CD4-positive, CD25-positive, alpha-beta regulatory T cell (primary cell): ENCODE measurements at regions not wholly inside any gene's neighbourhood (a gene's known extent, or its start where the extent isn't known, plus 50 kb on each side); places are given as distances from the start of the nearest gene placed in this dataset.

Source experiments
- ATAC-seq, 2 donors: fragments of 150-1000 bp; cut with Tn5 transposase; one replicate each; pipeline ENCODE4 v1.10.0; 2021; ENCODE audit warnings: low read depth in 2 of 2, moderate number of reproducible peaks in 2 of 2, moderate library complexity in 1 of 2
- DNase-seq, 3 donors: peaks; one replicate each; pipeline versions ENCODE4 v3.0.0 to v3.0.0-alpha.2; 2012 to 2022; ENCODE audit warnings: mixed read lengths in 1 of 3
- H3K27ac ChIP-seq: one replicate; pipeline ENCODE4 v1.7.0; 2013; ENCODE audit warnings: mild to moderate bottlenecking, low read length; ENCODE audit not compliant: insufficient read depth, poor library complexity, severe bottlenecking
- H3K27me3 ChIP-seq: one replicate; pipeline ENCODE4 v1.7.0; 2013; ENCODE audit warnings: low read length; ENCODE audit not compliant: control insufficient read depth, insufficient read depth
- H3K36me3 ChIP-seq: one replicate; pipeline ENCODE4 v1.7.0; 2013; ENCODE audit warnings: mild to moderate bottlenecking, low read length, moderate library complexity; ENCODE audit not compliant: control insufficient read depth, insufficient read depth
- H3K4me1 ChIP-seq: 2 replicates; pipeline ENCODE4 v1.7.0; 2013; ENCODE audit warnings: mild to moderate bottlenecking, low read length; ENCODE audit not compliant: insufficient read depth, control insufficient read depth, poor library complexity, severe bottlenecking
- H3K4me3 ChIP-seq: one replicate; pipeline ENCODE4 v1.7.0; 2013; ENCODE audit warnings: low read depth, mild to moderate bottlenecking, low read length, moderate library complexity
- H3K9me3 ChIP-seq, 2 experiments: 1 replicate in 1 of 2; 2 replicates in 1 of 2; pipeline ENCODE4 v1.7.0; 2013; ENCODE audit warnings: low read length in 2 of 2, mild to moderate bottlenecking in 1 of 2, moderate library complexity in 1 of 2; ENCODE audit not compliant: control insufficient read depth in 2 of 2
- H3K27ac Mint-ChIP-seq, 3 donors: one replicate each; pipeline ENCODE4 v1.8.0; 2020 to 2022; ENCODE audit warnings: mild to moderate bottlenecking in 3 of 3, mixed read lengths in 3 of 3, moderate library complexity in 2 of 3
- H3K27me3 Mint-ChIP-seq: one replicate; pipeline ENCODE4 v1.8.0; 2022; ENCODE audit warnings: mild to moderate bottlenecking, mixed read lengths
- H3K36me3 Mint-ChIP-seq: one replicate; pipeline ENCODE4 v1.8.0; 2020; ENCODE audit warnings: mixed read lengths
- H3K4me1 Mint-ChIP-seq, 4 donors: one replicate each; pipeline ENCODE4 v1.8.0; 2020 to 2022; ENCODE audit warnings: mixed read lengths in 4 of 4, mild to moderate bottlenecking in 1 of 4
- H3K4me3 Mint-ChIP-seq, 4 donors: one replicate each; pipeline ENCODE4 v1.8.0; 2020 to 2022; ENCODE audit warnings: mild to moderate bottlenecking in 4 of 4, mixed read lengths in 4 of 4, moderate library complexity in 3 of 4
- H3K9me3 Mint-ChIP-seq, 7 donors: one replicate each; pipeline ENCODE4 v1.8.0; 2020 to 2022; ENCODE audit warnings: mixed read lengths in 7 of 7, mild to moderate bottlenecking in 3 of 7, moderate library complexity in 2 of 7

DNA sequence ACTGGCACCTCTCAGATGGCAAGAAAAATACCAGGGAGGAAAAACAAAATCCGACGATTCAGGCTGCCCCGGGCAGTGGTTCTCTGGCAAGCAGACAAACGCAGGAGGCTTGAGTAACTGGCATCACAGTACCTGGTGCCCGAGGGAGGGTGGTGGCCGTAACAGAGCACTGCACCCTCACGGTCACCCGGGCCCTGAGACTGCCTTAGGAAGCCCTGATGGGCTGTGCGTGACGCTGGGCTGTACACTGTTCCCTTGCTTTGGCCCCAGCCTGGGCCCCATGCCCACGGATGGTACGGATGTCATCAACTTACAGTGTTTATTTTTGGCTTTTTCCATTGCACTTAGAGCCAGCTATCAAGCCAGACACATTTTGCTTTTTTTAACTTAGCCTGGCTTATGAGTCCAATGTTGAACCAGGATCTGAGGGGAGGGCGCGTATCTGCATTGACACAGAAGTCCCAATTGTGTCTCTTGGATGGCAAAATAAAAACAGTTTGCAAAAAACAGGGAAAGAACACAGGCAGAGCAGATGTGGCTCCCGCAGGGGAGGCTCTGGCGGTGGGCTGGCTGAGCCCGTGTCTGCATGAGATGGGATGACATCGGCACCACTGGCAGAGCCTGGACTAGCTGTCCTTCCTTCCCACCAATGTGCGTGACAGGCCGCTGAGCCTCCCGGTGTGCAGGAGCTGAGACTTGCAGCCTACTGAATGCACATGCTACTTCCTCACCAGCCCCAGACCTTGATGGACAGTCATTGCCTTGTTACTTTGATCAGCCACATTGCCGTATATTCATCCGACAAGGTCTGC, 287.7 kb downstream of the FOXL1 start:
- H3K27me3 Mint-ChIP-seq, result no peaks in the 10 kb centered on the region
- peaks cover 0 to 2% (median 0%) of the 10 kb centered on the region in 7 donors for H3K9me3 Mint-ChIP-seq
- no peak overlapping the region for H3K4me3 ChIP-seq
- ATAC-seq (no peak), DNase-seq (no peak)
- H3K4me1 ChIP-seq, result no peaks in the 10 kb centered on the region
- no peaks in the 10 kb centered on the region for H3K9me3 ChIP-seq
- no peak overlapping the region for H3K27ac Mint-ChIP-seq
- no peaks in the 10 kb centered on the region for H3K27me3 ChIP-seq
- H3K4me1 Mint-ChIP-seq, result no peaks in the 10 kb centered on the region
- no peak overlapping the region for H3K27ac ChIP-seq
- H3K4me3 Mint-ChIP-seq, result no peak overlapping the region
- no peaks in the 10 kb centered on the region for H3K36me3 Mint-ChIP-seq
- H3K36me3 ChIP-seq, result no peaks in the 10 kb centered on the region

DNA sequence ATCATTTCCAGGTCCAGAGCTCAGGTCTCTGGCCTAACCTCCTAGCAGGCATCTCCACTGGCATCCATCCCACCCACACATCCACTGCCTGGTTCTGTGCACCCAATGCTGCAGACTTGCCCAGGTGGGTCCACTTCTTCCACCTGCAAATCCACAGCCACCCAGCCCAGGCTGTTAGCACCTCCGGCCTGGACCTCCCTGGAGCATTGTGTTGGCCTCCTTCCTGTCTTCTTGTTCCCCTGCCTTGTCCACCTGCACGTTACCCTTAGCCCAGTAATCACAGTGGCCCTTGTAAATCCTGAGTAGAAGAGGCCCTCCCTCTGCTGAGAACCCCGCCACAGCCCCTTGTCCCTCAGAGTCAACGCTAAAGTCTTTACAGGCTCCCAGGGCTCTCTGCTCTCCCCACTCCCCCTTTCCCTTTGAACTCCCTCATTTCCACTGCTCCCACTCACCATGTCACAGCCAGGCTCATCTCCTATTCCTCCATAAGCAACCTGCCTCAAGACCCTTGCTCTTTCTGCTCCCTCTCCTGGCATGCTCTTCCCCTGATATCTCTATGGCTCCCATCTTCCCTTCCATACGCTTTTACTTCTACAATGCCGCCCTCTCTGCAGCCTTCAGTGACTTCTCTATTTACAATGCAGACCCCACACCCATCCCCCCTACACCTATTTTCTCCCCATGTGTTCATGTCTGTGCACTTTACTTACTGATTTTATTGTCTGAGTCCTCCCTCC, 288.8 kb downstream of the FOXL1 start:
- Histone ChIP-seq H3K4me3 (no peak overlapping the region), H3K4me1 (no peaks in the 10 kb centered on the region), H3K9me3 (no peaks in the 10 kb centered on the region), H3K27ac (no peak overlapping the region), H3K36me3 (no peaks in the 10 kb centered on the region), H3K27me3 (no peaks in the 10 kb centered on the region)
- Mint-ChIP-seq H3K4me3 (no peak overlapping the region), H3K27me3 (no peaks in the 10 kb centered on the region), H3K9me3 (peaks cover 0 to 2% (median 0%) of the 10 kb centered on the region in 7 donors), H3K27ac (no peak overlapping the region), H3K4me1 (no peaks in the 10 kb centered on the region), H3K36me3 (no peaks in the 10 kb centered on the region)
- no peak for DNase-seq
- no peak for ATAC-seq

DNA sequence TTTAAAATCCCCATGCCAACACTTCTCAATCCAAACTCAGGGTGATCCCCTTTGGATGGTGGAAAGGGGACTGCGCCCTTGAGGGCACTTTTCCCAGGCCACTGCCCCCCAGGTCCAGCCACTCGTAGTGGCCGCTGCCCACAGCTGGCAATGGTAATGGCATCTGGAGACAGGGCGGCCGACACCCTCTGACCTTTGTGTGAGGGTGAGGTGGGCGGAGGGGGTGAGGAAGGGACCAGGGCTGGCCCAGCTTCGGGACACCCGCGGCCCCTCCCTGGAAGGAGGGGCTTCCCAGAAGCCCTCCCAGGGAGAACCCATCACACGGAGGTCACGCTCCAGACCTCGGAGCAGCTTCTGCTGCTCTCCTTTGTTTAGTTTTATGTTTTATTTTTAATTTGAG, 289.7 kb downstream of the FOXL1 start:
- no peaks in the 10 kb centered on the region for H3K36me3 Mint-ChIP-seq
- DNase-seq, result no peak
- no peak overlapping the region for H3K27ac Mint-ChIP-seq
- H3K4me1 Mint-ChIP-seq, result no peaks in the 10 kb centered on the region
- H3K36me3 ChIP-seq, result no peaks in the 10 kb centered on the region
- no peak overlapping the region for H3K27ac ChIP-seq
- no peaks in the 10 kb centered on the region for H3K4me1 ChIP-seq
- ATAC-seq, result no peak
- H3K27me3 ChIP-seq, result no peaks in the 10 kb centered on the region
- peak overlapping the region in 1 of 4 donors; percentile 69 for H3K4me3 Mint-ChIP-seq
- no peaks in the 10 kb centered on the region for H3K27me3 Mint-ChIP-seq
- peaks cover 0 to 2% (median 0%) of the 10 kb centered on the region in 7 donors for H3K9me3 Mint-ChIP-seq
- H3K9me3 ChIP-seq, result no peaks in the 10 kb centered on the region
- no peak overlapping the region for H3K4me3 ChIP-seq

GRCh38 chr16:86868786-86869185, 290.4 kb downstream of the FOXL1 start:
- Mint-ChIP-seq H3K36me3 (no peaks in the 10 kb centered on the region), H3K9me3 (peaks cover 0 to 2% (median 0%) of the 10 kb centered on the region in 7 donors), H3K4me3 (no peak overlapping the region), H3K4me1 (no peaks in the 10 kb centered on the region), H3K27ac (no peak overlapping the region), H3K27me3 (no peaks in the 10 kb centered on the region)
- H3K27ac ChIP-seq, result no peak overlapping the region
- no peaks in the 10 kb centered on the region for H3K4me1 ChIP-seq
- no peak for ATAC-seq
- no peak overlapping the region for H3K4me3 ChIP-seq
- H3K9me3 ChIP-seq, result no peaks in the 10 kb centered on the region
- DNase-seq, result no peak
- no peaks in the 10 kb centered on the region for H3K36me3 ChIP-seq
- no peaks in the 10 kb centered on the region for H3K27me3 ChIP-seq

DNA sequence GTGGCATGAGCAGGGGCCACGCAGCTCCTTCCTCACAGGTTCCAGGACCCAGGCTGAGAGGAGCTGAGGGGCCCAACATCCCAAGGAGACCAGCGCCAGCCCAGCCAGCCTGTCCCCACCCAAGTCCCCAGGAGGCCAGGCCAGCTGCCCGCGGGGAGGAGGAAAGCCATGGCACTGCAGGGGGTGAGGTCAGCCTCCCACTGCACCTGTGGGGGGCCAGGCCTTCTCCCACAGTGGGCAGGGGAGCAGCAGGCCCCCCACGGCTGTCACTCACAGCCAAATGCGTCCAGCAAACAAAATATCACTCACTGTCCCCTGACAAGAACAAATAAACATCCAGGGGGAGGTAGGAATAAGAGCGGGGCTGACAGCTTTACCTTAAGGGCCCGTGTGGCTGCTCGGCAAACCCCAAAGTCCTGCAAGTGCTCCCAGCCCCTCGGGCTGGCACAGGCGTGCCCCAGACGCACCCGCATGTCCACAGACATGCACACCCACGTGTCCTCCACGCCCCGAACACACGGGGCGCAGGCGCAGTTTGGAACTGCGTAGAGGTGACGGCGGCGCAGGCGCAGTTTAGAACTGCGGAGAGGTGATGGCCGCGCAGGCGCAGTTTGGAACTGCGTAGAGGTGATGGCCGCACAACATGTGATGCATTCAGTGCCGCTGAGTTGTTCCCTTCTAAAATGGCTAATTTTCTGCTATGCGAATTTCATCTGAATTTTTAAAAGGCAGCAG, 291.1 kb downstream of the FOXL1 start:
- Histone ChIP-seq H3K27ac (no peak overlapping the region), H3K4me1 (no peaks in the 10 kb centered on the region), H3K4me3 (no peak overlapping the region), H3K36me3 (no peaks in the 10 kb centered on the region), H3K27me3 (no peaks in the 10 kb centered on the region), H3K9me3 (no peaks in the 10 kb centered on the region)
- Mint-ChIP-seq H3K36me3 (no peaks in the 10 kb centered on the region), H3K4me1 (no peaks in the 10 kb centered on the region), H3K9me3 (peaks cover 0 to 2% (median 0%) of the 10 kb centered on the region in 7 donors), H3K27me3 (no peaks in the 10 kb centered on the region), H3K4me3 (no peak overlapping the region), H3K27ac (no peak overlapping the region)
- ATAC-seq, result no peak
- no peak for DNase-seq

GRCh38 chr16:86870380-86870779, 292.0 kb downstream of the FOXL1 start:
- no peaks in the 10 kb centered on the region for H3K36me3 Mint-ChIP-seq
- H3K4me3 ChIP-seq, result no peak overlapping the region
- no peak overlapping the region for H3K27ac Mint-ChIP-seq
- no peak overlapping the region for H3K4me3 Mint-ChIP-seq
- H3K4me1 ChIP-seq, result no peaks in the 10 kb centered on the region
- H3K36me3 ChIP-seq, result no peaks in the 10 kb centered on the region
- no peak for ATAC-seq
- no peaks in the 10 kb centered on the region for H3K4me1 Mint-ChIP-seq
- H3K9me3 ChIP-seq, result no peaks in the 10 kb centered on the region
- DNase-seq, result no peak
- H3K9me3 Mint-ChIP-seq, result no peaks in the 10 kb centered on the region
- H3K27ac ChIP-seq, result no peak overlapping the region
- H3K27me3 ChIP-seq, result no peaks in the 10 kb centered on the region
- no peaks in the 10 kb centered on the region for H3K27me3 Mint-ChIP-seq

- Mint-ChIP-seq H3K4me1 (no peaks in the 10 kb centered on the region), H3K9me3 (peaks cover 0 to 3% (median 0%) of the 10 kb centered on the region in 7 donors), H3K4me3 (no peak overlapping the region), H3K36me3 (no peaks in the 10 kb centered on the region), H3K27me3 (no peaks in the 10 kb centered on the region), H3K27ac (no peak overlapping the region)
- Histone ChIP-seq H3K9me3 (no peaks in the 10 kb centered on the region), H3K27me3 (no peaks in the 10 kb centered on the region), H3K4me1 (no peaks in the 10 kb centered on the region), H3K4me3 (no peak overlapping the region), H3K27ac (no peak overlapping the region), H3K36me3 (no peaks in the 10 kb centered on the region)
- ATAC-seq (no peak), DNase-seq (no peak)
Measured at GRCh38 chr16:86872131-86872530, 293.8 kb downstream of the FOXL1 start.
